ENCODE measurements at regions not wholly inside any gene's neighbourhood (a gene's known extent, or its start where the extent isn't known, plus 50 kb on each side); places are given as distances from the start of the nearest gene placed in this dataset.

- TF ChIP-seq CTCF (IDR thresholded peaks at IDR 0.05; ENCODE audit: insufficient read depth, low read length, poor library complexity, severe bottlenecking): no peak
- Histone ChIP-seq H3K4me3 (replicated peaks; ENCODE audit: low read depth, low read length) (no peak overlapping the region), H3K36me3 (ENCODE audit: control insufficient read depth, insufficient read depth, low read length) (no peaks in the 10 kb centered on the region), H3K27me3 (replicated peaks; ENCODE audit: control insufficient read depth, insufficient read depth, low read length) (no peaks in the 10 kb centered on the region)
- no peak for DNase-seq (ENCODE audit: extremely low read depth, insufficient read length)
Measured at GRCh38 chr2:8297376-8298231, 384.3 kb upstream of the ID2 start.

- H3K36me3 ChIP-seq (ENCODE audit: control insufficient read depth, insufficient read depth, low read length): no peaks in the 10 kb centered on the region
- no peak overlapping the region for H3K4me3 ChIP-seq (replicated peaks; ENCODE audit: low read depth, low read length)
- H3K27me3 ChIP-seq (replicated peaks; ENCODE audit: control insufficient read depth, insufficient read depth, low read length): no peaks in the 10 kb centered on the region
- DNase-seq (ENCODE audit: extremely low read depth, insufficient read length): peak; percentile 57
- TF ChIP-seq CTCF (IDR thresholded peaks at IDR 0.05; ENCODE audit: insufficient read depth, low read length, poor library complexity, severe bottlenecking): no peak
Measured at GRCh38 chr2:8298783-8299182, 383.1 kb upstream of the ID2 start.

- Histone ChIP-seq H3K36me3 (ENCODE audit: control insufficient read depth, insufficient read depth, low read length) (no peaks in the 10 kb centered on the region), H3K27me3 (replicated peaks; ENCODE audit: control insufficient read depth, insufficient read depth, low read length) (no peaks in the 10 kb centered on the region), H3K4me3 (replicated peaks; ENCODE audit: low read depth, low read length) (no peak overlapping the region)
- TF ChIP-seq CTCF (IDR thresholded peaks at IDR 0.05; ENCODE audit: insufficient read depth, low read length, poor library complexity, severe bottlenecking): no peak
- DNase-seq (ENCODE audit: extremely low read depth, insufficient read length): no peak
Measured at GRCh38 chr2:8300216-8300615, 381.6 kb upstream of the ID2 start.

GRCh38 chr2:8300905-8301304, 381.0 kb upstream of the ID2 start:
- no peak for DNase-seq (ENCODE audit: extremely low read depth, insufficient read length)
- no peaks in the 10 kb centered on the region for H3K27me3 ChIP-seq (replicated peaks; ENCODE audit: control insufficient read depth, insufficient read depth, low read length)
- H3K4me3 ChIP-seq (replicated peaks; ENCODE audit: low read depth, low read length): no peak overlapping the region
- no peak for TF ChIP-seq CTCF (IDR thresholded peaks at IDR 0.05; ENCODE audit: insufficient read depth, low read length, poor library complexity, severe bottlenecking)
- H3K36me3 ChIP-seq (ENCODE audit: control insufficient read depth, insufficient read depth, low read length): no peaks in the 10 kb centered on the region

GRCh38 chr2:8303322-8303832, 378.5 kb upstream of the ID2 start:
- peak; percentile 91 for DNase-seq (ENCODE audit: extremely low read depth, insufficient read length)
- no peak overlapping the region for H3K4me3 ChIP-seq (replicated peaks; ENCODE audit: low read depth, low read length)
- no peaks in the 10 kb centered on the region for H3K36me3 ChIP-seq (ENCODE audit: control insufficient read depth, insufficient read depth, low read length)
- peak; percentile 31 for TF ChIP-seq CTCF (IDR thresholded peaks at IDR 0.05; ENCODE audit: insufficient read depth, low read length, poor library complexity, severe bottlenecking)
- no peaks in the 10 kb centered on the region for H3K27me3 ChIP-seq (replicated peaks; ENCODE audit: control insufficient read depth, insufficient read depth, low read length)
